Ovary (tissue), 3 donors: ENCODE measurements at regions not wholly inside any gene's neighbourhood (a gene's known extent, or its start where the extent isn't known, plus 50 kb on each side); places are given as distances from the start of the nearest gene placed in this dataset.

ENCODE experiments used
- CTCF ChIP-seq, 3 donors: fragments of 450-650 bp in 2 of 3; fragments of 200-600 bp in 1 of 3; IDR thresholded peaks; one replicate each; pipeline versions ENCODE4 v1.5.1 to v1.8.0; 2016 to 2022; ENCODE audit warnings: antibody characterized with exemption in 3 of 3, mild to moderate bottlenecking in 1 of 3
- EP300 ChIP-seq: sonication (generic); formaldehyde crosslinking; IDR thresholded peaks from one replicate; pipeline ENCODE4 v1.6.1; 2017; ENCODE audit warnings: antibody characterized with exemption
- POLR2A ChIP-seq: fragments of 450-650 bp; IDR thresholded peaks from one replicate; pipeline ENCODE4 v1.6.1; 2017; ENCODE audit warnings: antibody characterized with exemption, mild to moderate bottlenecking, moderate library complexity
- donor health status: DM: no; HTN: no; CAD: no.

GRCh38 chr6:153272201-153272980 lies 141.3 kb upstream of the RGS17 start:
- TF ChIP-seq POLR2A: no peak
- TF ChIP-seq CTCF (IDR thresholded peaks at IDR 0.05): no peak
- TF ChIP-seq EP300: no peak
